IMR-90 (cell line): ENCODE measurements at regions not wholly inside any gene's neighbourhood (a gene's known extent, or its start where the extent isn't known, plus 50 kb on each side); places are given as distances from the start of the nearest gene placed in this dataset.

Source experiments
- ATAC-seq: fragments of 200-7000 bp; cut with Tn5 transposase; 2 replicates; pipeline ENCODE4 v1.9.1; 2020; ENCODE audit warnings: low read depth, mild to moderate bottlenecking, moderate library complexity
- BruUV-seq: library from RNA; stranded (reverse); fragments of 400-500 nt; replicated peaks from 2 replicates; lab custom pipeline; 2021; lab: Mats Ljungman, UMichigan
- CTCF ChIA-PET: fragments of 300-600 bp; formaldehyde crosslinking; extraction: SDS; loops from one replicate; lab custom pipeline; 2021; ENCODE audit warnings: antibody characterized with exemption; lab: Yijun Ruan, JAX
- POLR2A ChIA-PET: fragments of 300-600 bp; sonication (Branson Sonifier 250); formaldehyde crosslinking; loops from one replicate; lab custom pipeline; 2022; ENCODE audit warnings: antibody characterized with exemption; ENCODE audit not compliant: unreplicated experiment; lab: Charles Lee
- DNase-seq: peaks from one replicate; pipeline ENCODE4 v3.0.0; 2013
- H2AFZ ChIP-seq: replicated peaks from 2 replicates; pipeline ENCODE3; 2013; ENCODE audit warnings: low read length, mild to moderate bottlenecking; ENCODE audit not compliant: poor library complexity
- H2AK5ac ChIP-seq: 2 replicates; pipeline ENCODE4 v1.6.1; 2013; ENCODE audit warnings: low read depth, low read length, inconsistent platforms
- H2AK9ac ChIP-seq: replicated peaks from 2 replicates; pipeline ENCODE3; 2013; ENCODE audit warnings: mild to moderate bottlenecking, low read depth, low read length, moderate library complexity; ENCODE audit not compliant: poor library complexity
- H2BK120ac ChIP-seq: 2 replicates; pipeline ENCODE4 v1.6.1; 2013; ENCODE audit warnings: low read depth, low read length, inconsistent platforms
- H2BK15ac ChIP-seq: 3 replicates; pipeline ENCODE4 v1.6.1; 2013; ENCODE audit warnings: low read depth, low read length, inconsistent platforms
- H2BK20ac ChIP-seq: 2 replicates; pipeline ENCODE4 v1.6.1; 2013; ENCODE audit warnings: low read depth, mild to moderate bottlenecking, inconsistent platforms, low read length, moderate library complexity
- H2BK5ac ChIP-seq: 2 replicates; pipeline ENCODE4 v1.6.1; 2013; ENCODE audit warnings: mild to moderate bottlenecking, low read depth, low read length, inconsistent platforms; ENCODE audit not compliant: poor library complexity, severe bottlenecking
- H3K14ac ChIP-seq: replicated peaks from 2 replicates; pipeline ENCODE4 v1.6.1; 2013; ENCODE audit warnings: low read depth, low read length, inconsistent platforms
- H3K18ac ChIP-seq: 2 replicates; pipeline ENCODE4 v1.6.1; 2013; ENCODE audit warnings: low read depth, low read length, control low read depth
- H3K23ac ChIP-seq: 2 replicates; pipeline ENCODE4 v1.6.1; 2013; ENCODE audit warnings: low read depth, low read length, inconsistent platforms
- H3K27ac ChIP-seq: 2 replicates; pipeline ENCODE4 v1.5.1; 2013; ENCODE audit warnings: mild to moderate bottlenecking, control low read depth, low read length; ENCODE audit not compliant: insufficient read depth
- H3K27me3 ChIP-seq: 2 replicates; pipeline ENCODE4 v1.6.1; 2013; ENCODE audit warnings: low read length; ENCODE audit not compliant: control insufficient read depth, insufficient read depth
- H3K36me3 ChIP-seq: 2 replicates; pipeline ENCODE4 v1.6.1; 2013; ENCODE audit warnings: low read length, mixed read lengths; ENCODE audit not compliant: control insufficient read depth, insufficient read depth
- H3K4ac ChIP-seq: 2 replicates; pipeline ENCODE4 v1.6.1; 2013; ENCODE audit warnings: low read depth, low read length, inconsistent platforms
- H3K4me1 ChIP-seq: 2 replicates; pipeline ENCODE4 v1.6.1; 2013; ENCODE audit warnings: low read length, mixed read lengths; ENCODE audit not compliant: control insufficient read depth, insufficient read depth
- H3K4me2 ChIP-seq: 2 replicates; pipeline ENCODE4 v1.6.1; 2013; ENCODE audit warnings: low read depth, mild to moderate bottlenecking, control low read depth, low read length, moderate library complexity
- H3K4me3 ChIP-seq: 2 replicates; pipeline ENCODE4 v1.5.1; 2013; ENCODE audit warnings: low read depth, mild to moderate bottlenecking, control low read depth, low read length, moderate library complexity; ENCODE audit not compliant: insufficient read depth
- H3K56ac ChIP-seq: 2 replicates; pipeline ENCODE4 v1.6.1; 2013; ENCODE audit warnings: low read length, inconsistent platforms; ENCODE audit not compliant: insufficient read depth; ENCODE audit errors: extremely low read depth
- H3K79me1 ChIP-seq, 2 experiments: 2 replicates each; pipeline ENCODE4 v1.6.1; 2013; ENCODE audit warnings: low read length in 2 of 2, inconsistent platforms in 1 of 2, low read depth in 1 of 2
- H3K9ac ChIP-seq: 2 replicates; pipeline ENCODE4 v1.6.1; 2013; ENCODE audit warnings: low read depth, low read length, control low read depth
- H3K9me1 ChIP-seq: 2 replicates; pipeline ENCODE4 v1.6.1; 2013; ENCODE audit warnings: low read length, inconsistent platforms; ENCODE audit not compliant: insufficient read depth
- H3K9me3 ChIP-seq: 2 replicates; pipeline ENCODE4 v1.6.1; 2013; ENCODE audit warnings: low read length; ENCODE audit not compliant: control insufficient read depth, insufficient read depth
- H4K20me1 ChIP-seq: 2 replicates; pipeline ENCODE4 v1.6.1; 2013; ENCODE audit warnings: low read length, inconsistent platforms; ENCODE audit not compliant: insufficient read depth
- H4K5ac ChIP-seq: 2 replicates; pipeline ENCODE4 v1.6.1; 2013; ENCODE audit warnings: mild to moderate bottlenecking, low read depth, low read length, control low read depth
- H4K8ac ChIP-seq, 2 experiments: 2 replicates each; pipeline ENCODE4 v1.6.1; 2013; ENCODE audit warnings: low read depth in 2 of 2, low read length in 2 of 2, control low read depth in 1 of 2, inconsistent platforms in 1 of 2
- H4K91ac ChIP-seq: 2 replicates; pipeline ENCODE4 v1.6.1; 2013; ENCODE audit warnings: low read depth, low read length, inconsistent platforms; ENCODE audit not compliant: insufficient read depth
- BHLHE40 ChIP-seq: fragments of 150-350 bp; IDR thresholded peaks from 2 replicates; pipeline ENCODE4 v1.6.1; 2016; ENCODE audit warnings: mild to moderate bottlenecking, low read depth, low read length
- CEBPB ChIP-seq: IDR thresholded peaks from 2 replicates; pipeline ENCODE4 v1.6.1; 2012; ENCODE audit warnings: low read depth, low read length, improper control_type of control experiment
- CHD1 ChIP-seq: IDR thresholded peaks from 2 replicates; pipeline ENCODE4 v1.6.1; 2012; ENCODE audit warnings: low read depth, low read length, improper control_type of control experiment
- CTCF ChIP-seq: conservative IDR thresholded peaks from 2 replicates; pipeline ENCODE4 v1.5.1; 2012; ENCODE audit warnings: mild to moderate bottlenecking, low read depth, low read length, improper control_type of control experiment
- ELK1 ChIP-seq: fragments of 150-350 bp; IDR thresholded peaks from 2 replicates; pipeline ENCODE4 v1.6.1; 2016; ENCODE audit warnings: low read depth, mild to moderate bottlenecking, low read length, moderate library complexity, borderline replicate concordance
- FOS ChIP-seq: fragments of 150-350 bp; IDR thresholded peaks from 2 replicates; pipeline ENCODE4 v1.6.1; 2016; ENCODE audit warnings: low read depth, low read length
- MAFK ChIP-seq: IDR thresholded peaks from 2 replicates; pipeline ENCODE4 v1.6.1; 2012; ENCODE audit warnings: low read depth, low read length, improper control_type of control experiment
- MAZ ChIP-seq: IDR thresholded peaks from 2 replicates; pipeline ENCODE4 v1.6.1; 2012; ENCODE audit warnings: low read depth, mild to moderate bottlenecking, low read length, improper control_type of control experiment, moderate library complexity, borderline replicate concordance
- MXI1 ChIP-seq: IDR thresholded peaks from 2 replicates; pipeline ENCODE4 v1.6.1; 2012; ENCODE audit warnings: low read depth, mild to moderate bottlenecking, low read length, moderate library complexity, borderline replicate concordance
- NFE2L2 ChIP-seq: fragments of 150-350 bp; IDR thresholded peaks from 2 replicates; pipeline ENCODE4 v1.6.1; 2016; ENCODE audit warnings: low read depth, mild to moderate bottlenecking, low read length
- POLR2A ChIP-seq: IDR thresholded peaks from 2 replicates; pipeline ENCODE4 v1.6.1; 2012; ENCODE audit warnings: mild to moderate bottlenecking, low read depth, low read length
- RAD21 ChIP-seq: IDR thresholded peaks from 2 replicates; pipeline ENCODE4 v1.6.1; 2012; ENCODE audit warnings: low read length, improper control_type of control experiment
- USF2 ChIP-seq: fragments of 150-350 bp; IDR thresholded peaks from 2 replicates; pipeline ENCODE4 v1.6.1; 2017; ENCODE audit warnings: mild to moderate bottlenecking, antibody characterized with exemption, low read length, low read depth
- WGBS, 2 experiments: methylation state at CpG; one replicate each; pipeline versions ENCODE4 v1.1.5 to v1.1.7; 2013; ENCODE audit warnings: missing lambda C conversion rate in 2 of 2; ENCODE audit not compliant: insufficient read length in 1 of 2; ENCODE audit errors: extremely low coverage in 2 of 2; 5-methylcytosine and 5-hydroxymethylcytosine counted together
- dilution Hi-C: fragments of 300-500 bp; cut with HindIII; formaldehyde crosslinking; loops from one replicate; pipeline ENCODE4 v1.14.3; 2018; ENCODE audit warnings: low sequenced_read_pairs; ENCODE audit not compliant: unreplicated experiment
- in situ Hi-C: fragments of 300-500 bp; cut with MboI; formaldehyde crosslinking; loops from 3 replicates; pipeline ENCODE4 v1.14.3; 2019; ENCODE audit warnings: low sequenced_read_pairs, inconsistent platforms, mixed read lengths
- intact Hi-C: fragments of 100-400 bp; cut with micrococcal nuclease; formaldehyde crosslinking; loops from 2 replicates; pipeline ENCODE4 v1.10.0; 2022

- Histone ChIP-seq H3K9me1 (no peaks in the 10 kb centered on the region), H3K18ac (no peak overlapping the region), H2AK9ac (no peak overlapping the region), H4K91ac (no peak overlapping the region), H2BK15ac (no peak overlapping the region), H2BK5ac (no peak overlapping the region), H3K23ac (no peak overlapping the region), H3K4me3 (no peak overlapping the region), H2AFZ (no peak overlapping the region), H3K9me3 (no peaks in the 10 kb centered on the region), H4K5ac (no peak overlapping the region), H3K4ac (no peak overlapping the region), H2AK5ac (no peak overlapping the region), H3K14ac (no peak overlapping the region), H4K8ac (no peak overlapping the region), H3K56ac (no peak overlapping the region), H3K36me3 (no peaks in the 10 kb centered on the region), H4K20me1 (no peaks in the 10 kb centered on the region), H2BK20ac (no peak overlapping the region), H3K27ac (no peak overlapping the region), H2BK120ac (no peak overlapping the region), H3K4me1 (no peaks in the 10 kb centered on the region), H3K27me3 (peaks cover 1% of the 10 kb centered on the region; the same call in 1 of the 2 replicates), H3K4me2 (no peak overlapping the region), H3K79me1 (no peaks in the 10 kb centered on the region), H3K9ac (no peak overlapping the region)
- in situ Hi-C loops = no loop called here
- BruUV-seq = no TSS peak
- POLR2A ChIA-PET = no interaction called here
- DNase-seq = no peak
- CTCF ChIA-PET = no interaction called here
- TF ChIP-seq ELK1 (no peak), BHLHE40 (no peak), MAZ (no peak), NFE2L2 (no peak), MXI1 (no peak), CEBPB (no peak), USF2 (no peak), FOS (no peak), POLR2A (no peak), CTCF (no peak), MAFK (no peak), CHD1 (no peak), RAD21 (no peak)
- ATAC-seq = no peak
- WGBS, 2 experiments = no CpG with 5 or more reads among the region's 4 CpGs
- intact Hi-C loops = no loop called here
- dilution Hi-C loops = no loop called here
These were observed 55.2 kb upstream of the ELAC2 start for GRCh38 chr17:13073018-13073417.
